ENCODE measurements at regions not wholly inside any gene's neighbourhood (a gene's known extent, or its start where the extent isn't known, plus 50 kb on each side); places are given as distances from the start of the nearest gene placed in this dataset.

GRCh38 chr13:70206671-70207070 is 98.4 kb upstream of the KLHL1 start:
- no peaks in the 10 kb centered on the region for H3K27me3 ChIP-seq (ENCODE audit: low read depth, low read length)
- H2AFZ ChIP-seq (ENCODE audit: low read depth, low read length) = no peak overlapping the region
- no peak overlapping the region for H3K27ac ChIP-seq (ENCODE audit: low read length)
- no peaks in the 10 kb centered on the region for H4K20me1 ChIP-seq (ENCODE audit: insufficient read depth, low read length)
- no peaks in the 10 kb centered on the region for H3K4me1 ChIP-seq (ENCODE audit: low read length)
- no peak overlapping the region for H3K9ac ChIP-seq (ENCODE audit: low read length)
- H3K9me3 ChIP-seq (ENCODE audit: insufficient read depth, low read length) = peaks cover 18% of the 10 kb centered on the region; the same call in 1 of the 2 replicates
- TF ChIP-seq EZH2phosphoT487 (IDR thresholded peaks at IDR 0.05; ENCODE audit: low read depth) (no peak), CTCF (IDR thresholded peaks at IDR 0.05; ENCODE audit: low read depth, low read length) (no peak)
- no peak overlapping the region for H3K4me3 ChIP-seq (ENCODE audit: low read length)
- H3K4me2 ChIP-seq (ENCODE audit: low read length) = no peak overlapping the region
- no peaks in the 10 kb centered on the region for H3K79me2 ChIP-seq (ENCODE audit: low read length)
- peaks cover 5% of the 10 kb centered on the region for H3K36me3 ChIP-seq (replicated peaks; ENCODE audit: low read depth, low read length)

DNA sequence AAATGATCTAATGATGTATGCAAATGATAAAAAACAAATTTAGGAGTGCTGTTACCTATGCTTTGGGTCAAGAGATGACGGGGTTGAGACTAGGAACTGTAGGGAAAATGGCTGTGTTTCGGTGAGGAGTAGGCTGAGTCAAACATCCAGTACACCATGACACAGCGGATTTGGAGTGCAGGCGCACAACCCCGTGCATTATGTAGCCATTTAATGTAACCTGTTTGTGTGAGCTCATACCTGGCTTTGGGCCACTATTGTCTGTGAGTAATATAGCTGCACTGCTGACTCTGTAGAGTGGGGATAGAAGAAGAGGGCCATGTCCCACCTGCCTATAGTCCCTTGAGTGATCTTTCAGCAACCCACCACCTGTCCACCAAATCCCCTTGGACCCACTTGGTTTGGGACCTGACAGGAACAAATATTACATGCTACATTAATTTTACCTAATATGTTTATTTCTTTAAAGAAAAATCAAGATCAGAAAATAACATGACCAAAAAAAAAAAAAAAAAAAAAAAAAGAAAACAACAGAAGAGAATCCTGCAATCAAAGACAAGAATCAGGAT is 95.5 kb upstream of the KLHL1 start:
- Histone ChIP-seq H3K36me3 (replicated peaks; ENCODE audit: low read depth, low read length) (peaks cover 5% of the 10 kb centered on the region), H4K20me1 (ENCODE audit: insufficient read depth, low read length) (no peaks in the 10 kb centered on the region), H2AFZ (ENCODE audit: low read depth, low read length) (no peak overlapping the region), H3K4me3 (ENCODE audit: low read length) (no peak overlapping the region), H3K27ac (ENCODE audit: low read length) (no peak overlapping the region), H3K79me2 (ENCODE audit: low read length) (no peaks in the 10 kb centered on the region), H3K9ac (ENCODE audit: low read length) (no peak overlapping the region), H3K4me2 (ENCODE audit: low read length) (no peak overlapping the region), H3K4me1 (ENCODE audit: low read length) (no peaks in the 10 kb centered on the region), H3K27me3 (ENCODE audit: low read depth, low read length) (no peaks in the 10 kb centered on the region), H3K9me3 (ENCODE audit: insufficient read depth, low read length) (peaks cover 18% of the 10 kb centered on the region; the same call in 1 of the 2 replicates)
- TF ChIP-seq EZH2phosphoT487 (IDR thresholded peaks at IDR 0.05; ENCODE audit: low read depth) = no peak
- no peak for TF ChIP-seq CTCF (IDR thresholded peaks at IDR 0.05; ENCODE audit: low read depth, low read length)

GRCh38 chr13:70191034-70191433 is 82.8 kb upstream of the KLHL1 start:
- Histone ChIP-seq H3K9ac (ENCODE audit: low read length) (no peak overlapping the region), H3K9me3 (ENCODE audit: insufficient read depth, low read length) (no peaks in the 10 kb centered on the region), H3K79me2 (ENCODE audit: low read length) (no peaks in the 10 kb centered on the region), H3K4me1 (ENCODE audit: low read length) (no peaks in the 10 kb centered on the region), H2AFZ (ENCODE audit: low read depth, low read length) (no peak overlapping the region), H3K27ac (ENCODE audit: low read length) (no peak overlapping the region), H3K4me2 (ENCODE audit: low read length) (no peak overlapping the region), H3K4me3 (ENCODE audit: low read length) (no peak overlapping the region), H4K20me1 (ENCODE audit: insufficient read depth, low read length) (no peaks in the 10 kb centered on the region), H3K36me3 (replicated peaks; ENCODE audit: low read depth, low read length) (no peaks in the 10 kb centered on the region), H3K27me3 (ENCODE audit: low read depth, low read length) (no peaks in the 10 kb centered on the region)
- no peak for TF ChIP-seq CTCF (IDR thresholded peaks at IDR 0.05; ENCODE audit: low read depth, low read length)
- no peak for TF ChIP-seq EZH2phosphoT487 (IDR thresholded peaks at IDR 0.05; ENCODE audit: low read depth)

DNA sequence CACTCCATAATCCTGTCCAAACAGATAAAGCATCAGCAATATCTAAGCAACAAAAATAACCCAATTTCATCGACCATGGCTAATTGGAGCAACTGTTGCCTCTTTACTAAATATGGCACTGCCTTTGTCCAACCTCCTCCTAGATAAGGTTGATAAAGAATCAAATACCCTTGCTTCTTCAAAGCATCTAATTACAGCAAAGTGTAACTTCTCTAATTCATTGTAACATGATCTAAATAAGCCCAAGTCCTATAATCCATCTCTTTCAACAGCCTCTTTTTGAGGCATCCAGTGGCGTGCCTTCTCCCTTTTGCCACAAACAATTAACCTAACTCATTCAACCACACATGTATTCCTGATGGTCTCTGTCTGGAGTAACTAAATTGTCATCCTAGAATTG is 81.7 kb upstream of the KLHL1 start:
- TF ChIP-seq EZH2phosphoT487 (IDR thresholded peaks at IDR 0.05; ENCODE audit: low read depth) = no peak

More for the DNA sequence above, 81.7 kb upstream of the KLHL1 start:
- Histone ChIP-seq H3K4me3 (ENCODE audit: low read length) (no peak overlapping the region), H3K36me3 (replicated peaks; ENCODE audit: low read depth, low read length) (no peaks in the 10 kb centered on the region), H3K9me3 (ENCODE audit: insufficient read depth, low read length) (no peaks in the 10 kb centered on the region), H2AFZ (ENCODE audit: low read depth, low read length) (no peak overlapping the region), H3K27me3 (ENCODE audit: low read depth, low read length) (no peaks in the 10 kb centered on the region), H3K79me2 (ENCODE audit: low read length) (no peaks in the 10 kb centered on the region), H3K4me1 (ENCODE audit: low read length) (no peaks in the 10 kb centered on the region), H3K27ac (ENCODE audit: low read length) (no peak overlapping the region), H4K20me1 (ENCODE audit: insufficient read depth, low read length) (no peaks in the 10 kb centered on the region), H3K9ac (ENCODE audit: low read length) (no peak overlapping the region), H3K4me2 (ENCODE audit: low read length) (no peak overlapping the region)

All from OCI-LY3 (cell line).